ENCODE measurements at regions not wholly inside any gene's neighbourhood (a gene's known extent, or its start where the extent isn't known, plus 50 kb on each side); places are given as distances from the start of the nearest gene placed in this dataset.

- no peak for TF ChIP-seq CTCF (conservative IDR thresholded peaks at IDR 0.05 in 1 of 2, IDR thresholded peaks at IDR 0.05 in 1 of 2; ENCODE audit: low read depth in 1 of 2, low read length in 2 of 2)
- TF ChIP-seq EZH2 (IDR thresholded peaks at IDR 0.05; ENCODE audit: low read length, missing control alignments) = no peak
These were observed 501.8 kb downstream of the ANKRD50 start for GRCh38 chr4:124210746-124211145.

All from fibroblast of lung (primary cell).